ENCODE measurements at regions not wholly inside any gene's neighbourhood (a gene's known extent, or its start where the extent isn't known, plus 50 kb on each side); places are given as distances from the start of the nearest gene placed in this dataset.

- H3K79me2 ChIP-seq (replicated peaks; ENCODE audit: insufficient read depth), result no peaks in the 10 kb centered on the region
- no peaks in the 10 kb centered on the region for H3K36me3 Mint-ChIP-seq (ENCODE audit: low read depth)
- H3K4me1 ChIP-seq (ENCODE audit: insufficient read depth), result no peaks in the 10 kb centered on the region
- peaks cover 6% of the 10 kb centered on the region; the same call in 1 of the 2 replicates for H3K9me2 ChIP-seq (ENCODE audit: insufficient read depth)
- no peak overlapping the region for H3K4me3 ChIP-seq
- H3K4me2 ChIP-seq, result no peak overlapping the region
- H4K20me1 ChIP-seq (replicated peaks; ENCODE audit: insufficient read depth), result no peaks in the 10 kb centered on the region
- H3F3A ChIP-seq (replicated peaks; ENCODE audit: low read depth), result no peaks in the 10 kb centered on the region
- H3K36me3 ChIP-seq (ENCODE audit: insufficient read depth), result no peaks in the 10 kb centered on the region
- no peak overlapping the region for H3K27ac ChIP-seq (ENCODE audit: low read depth)
- no peak for TF ChIP-seq EZH2phosphoT487 (IDR thresholded peaks at IDR 0.05; ENCODE audit: unreplicated experiment)
- no peak for TF ChIP-seq ZNF114 (CRISPR knock-in tag; IDR thresholded peaks at IDR 0.05)
- TF ChIP-seq, protein P1, sequence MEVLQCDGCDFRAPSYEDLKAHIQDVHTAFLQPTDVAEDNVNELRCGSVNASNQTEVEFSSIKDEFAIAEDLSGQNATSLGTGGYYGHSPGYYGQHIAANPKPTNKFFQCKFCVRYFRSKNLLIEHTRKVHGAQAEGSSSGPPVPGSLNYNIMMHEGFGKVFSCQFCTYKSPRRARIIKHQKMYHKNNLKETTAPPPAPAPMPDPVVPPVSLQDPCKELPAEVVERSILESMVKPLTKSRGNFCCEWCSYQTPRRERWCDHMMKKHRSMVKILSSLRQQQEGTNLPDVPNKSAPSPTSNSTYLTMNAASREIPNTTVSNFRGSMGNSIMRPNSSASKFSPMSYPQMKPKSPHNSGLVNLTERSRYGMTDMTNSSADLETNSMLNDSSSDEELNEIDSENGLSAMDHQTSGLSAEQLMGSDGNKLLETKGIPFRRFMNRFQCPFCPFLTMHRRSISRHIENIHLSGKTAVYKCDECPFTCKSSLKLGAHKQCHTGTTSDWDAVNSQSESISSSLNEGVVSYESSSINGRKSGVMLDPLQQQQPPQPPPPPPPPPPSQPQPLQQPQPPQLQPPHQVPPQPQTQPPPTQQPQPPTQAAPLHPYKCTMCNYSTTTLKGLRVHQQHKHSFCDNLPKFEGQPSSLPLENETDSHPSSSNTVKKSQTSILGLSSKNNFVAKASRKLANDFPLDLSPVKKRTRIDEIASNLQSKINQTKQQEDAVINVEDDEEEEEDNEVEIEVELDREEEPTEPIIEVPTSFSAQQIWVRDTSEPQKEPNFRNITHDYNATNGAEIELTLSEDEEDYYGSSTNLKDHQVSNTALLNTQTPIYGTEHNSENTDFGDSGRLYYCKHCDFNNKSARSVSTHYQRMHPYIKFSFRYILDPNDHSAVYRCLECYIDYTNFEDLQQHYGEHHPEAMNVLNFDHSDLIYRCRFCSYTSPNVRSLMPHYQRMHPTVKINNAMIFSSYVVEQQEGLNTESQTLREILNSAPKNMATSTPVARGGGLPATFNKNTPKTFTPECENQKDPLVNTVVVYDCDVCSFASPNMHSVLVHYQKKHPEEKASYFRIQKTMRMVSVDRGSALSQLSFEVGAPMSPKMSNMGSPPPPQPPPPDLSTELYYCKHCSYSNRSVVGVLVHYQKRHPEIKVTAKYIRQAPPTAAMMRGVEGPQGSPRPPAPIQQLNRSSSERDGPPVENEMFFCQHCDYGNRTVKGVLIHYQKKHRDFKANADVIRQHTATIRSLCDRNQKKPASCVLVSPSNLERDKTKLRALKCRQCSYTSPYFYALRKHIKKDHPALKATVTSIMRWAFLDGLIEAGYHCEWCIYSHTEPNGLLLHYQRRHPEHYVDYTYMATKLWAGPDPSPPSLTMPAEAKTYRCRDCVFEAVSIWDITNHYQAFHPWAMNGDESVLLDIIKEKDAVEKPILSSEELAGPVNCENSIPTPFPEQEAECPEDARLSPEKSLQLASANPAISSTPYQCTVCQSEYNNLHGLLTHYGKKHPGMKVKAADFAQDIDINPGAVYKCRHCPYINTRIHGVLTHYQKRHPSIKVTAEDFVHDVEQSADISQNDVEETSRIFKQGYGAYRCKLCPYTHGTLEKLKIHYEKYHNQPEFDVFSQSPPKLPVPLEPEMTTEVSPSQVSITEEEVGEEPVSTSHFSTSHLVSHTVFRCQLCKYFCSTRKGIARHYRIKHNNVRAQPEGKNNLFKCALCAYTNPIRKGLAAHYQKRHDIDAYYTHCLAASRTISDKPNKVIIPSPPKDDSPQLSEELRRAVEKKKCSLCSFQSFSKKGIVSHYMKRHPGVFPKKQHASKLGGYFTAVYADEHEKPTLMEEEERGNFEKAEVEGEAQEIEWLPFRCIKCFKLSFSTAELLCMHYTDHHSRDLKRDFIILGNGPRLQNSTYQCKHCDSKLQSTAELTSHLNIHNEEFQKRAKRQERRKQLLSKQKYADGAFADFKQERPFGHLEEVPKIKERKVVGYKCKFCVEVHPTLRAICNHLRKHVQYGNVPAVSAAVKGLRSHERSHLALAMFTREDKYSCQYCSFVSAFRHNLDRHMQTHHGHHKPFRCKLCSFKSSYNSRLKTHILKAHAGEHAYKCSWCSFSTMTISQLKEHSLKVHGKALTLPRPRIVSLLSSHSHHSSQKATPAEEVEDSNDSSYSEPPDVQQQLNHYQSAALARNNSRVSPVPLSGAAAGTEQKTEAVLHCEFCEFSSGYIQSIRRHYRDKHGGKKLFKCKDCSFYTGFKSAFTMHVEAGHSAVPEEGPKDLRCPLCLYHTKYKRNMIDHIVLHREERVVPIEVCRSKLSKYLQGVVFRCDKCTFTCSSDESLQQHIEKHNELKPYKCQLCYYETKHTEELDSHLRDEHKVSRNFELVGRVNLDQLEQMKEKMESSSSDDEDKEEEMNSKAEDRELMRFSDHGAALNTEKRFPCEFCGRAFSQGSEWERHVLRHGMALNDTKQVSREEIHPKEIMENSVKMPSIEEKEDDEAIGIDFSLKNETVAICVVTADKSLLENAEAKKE (CRISPR knock-in tag; IDR thresholded peaks at IDR 0.05), result no peak
- TF ChIP-seq, protein P2, sequence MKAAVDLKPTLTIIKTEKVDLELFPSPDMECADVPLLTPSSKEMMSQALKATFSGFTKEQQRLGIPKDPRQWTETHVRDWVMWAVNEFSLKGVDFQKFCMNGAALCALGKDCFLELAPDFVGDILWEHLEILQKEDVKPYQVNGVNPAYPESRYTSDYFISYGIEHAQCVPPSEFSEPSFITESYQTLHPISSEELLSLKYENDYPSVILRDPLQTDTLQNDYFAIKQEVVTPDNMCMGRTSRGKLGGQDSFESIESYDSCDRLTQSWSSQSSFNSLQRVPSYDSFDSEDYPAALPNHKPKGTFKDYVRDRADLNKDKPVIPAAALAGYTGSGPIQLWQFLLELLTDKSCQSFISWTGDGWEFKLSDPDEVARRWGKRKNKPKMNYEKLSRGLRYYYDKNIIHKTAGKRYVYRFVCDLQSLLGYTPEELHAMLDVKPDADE (IDR thresholded peaks at IDR 0.05), result no peak
- TF ChIP-seq CREB1 (CRISPR knock-in tag; IDR thresholded peaks at IDR 0.05; ENCODE audit: low read depth), result no peak
- no peak for TF ChIP-seq NANOG (IDR thresholded peaks at IDR 0.05; ENCODE audit: borderline replicate concordance)
- TF ChIP-seq ZNF331 (CRISPR knock-in tag; IDR thresholded peaks at IDR 0.05; ENCODE audit: low read depth), result no peak
- no peak for TF ChIP-seq POLR2AphosphoS5 (IDR thresholded peaks at IDR 0.05; ENCODE audit: low read depth)
- no peak for TF ChIP-seq STAT1 (IDR thresholded peaks at IDR 0.05; ENCODE audit: unreplicated experiment)
- TF ChIP-seq REST (IDR thresholded peaks at IDR 0.05; ENCODE audit: unreplicated experiment), result no peak
- TF ChIP-seq CTCF (conservative IDR thresholded peaks at IDR 0.05; ENCODE audit: low read depth in 2 of 2), result no peak
- TF ChIP-seq EZH2 (IDR thresholded peaks at IDR 0.05; ENCODE audit: low read depth, unreplicated experiment), result no peak
- no peak for TF ChIP-seq JUNB (IDR thresholded peaks at IDR 0.05; ENCODE audit: unreplicated experiment)
- H3K4me3 Mint-ChIP-seq, result no peak overlapping the region
- H3K9me3 Mint-ChIP-seq, result peaks cover 4% of the 10 kb centered on the region; the same call in 1 of the 3 replicates
- no peaks in the 10 kb centered on the region for H3K4me1 Mint-ChIP-seq
- H3K27me3 ChIP-seq (ENCODE audit: insufficient read depth), result no peaks in the 10 kb centered on the region
- DNase-seq (ENCODE audit: low spot score), result no peak
- ATAC-seq, result no peak
- no peak overlapping the region for H3K27ac Mint-ChIP-seq
- peaks cover 4% of the 10 kb centered on the region for H3K27me3 Mint-ChIP-seq (ENCODE audit: insufficient read depth, low read depth, poor library complexity)
- H2AFZ ChIP-seq, result no peak overlapping the region
Observed at GRCh38 chr7:84722086-84722485, 464.8 kb downstream of the SEMA3D start.

All from GM23338 (cell line).